ENCODE measurements at regions not wholly inside any gene's neighbourhood (a gene's known extent, or its start where the extent isn't known, plus 50 kb on each side); places are given as distances from the start of the nearest gene placed in this dataset.

- TF ChIP-seq POLR2A (IDR thresholded peaks at IDR 0.05; ENCODE audit: low read depth, low read length) (no peak), POLR2AphosphoS5 (IDR thresholded peaks at IDR 0.05; ENCODE audit: low read depth, low read length) (no peak), TAF1 (IDR thresholded peaks at IDR 0.05; ENCODE audit: borderline replicate concordance, low read depth, low read length) (no peak)
Measured at GRCh38 chr2:49839818-49840217, 685.5 kb upstream of the FSHR start.

All from GM12892 (cell line).